ENCODE measurements at regions not wholly inside any gene's neighbourhood (a gene's known extent, or its start where the extent isn't known, plus 50 kb on each side); places are given as distances from the start of the nearest gene placed in this dataset.
"Not testable (repeated sequence)": the region's sequence is repeated elsewhere in the genome, so short reads cannot be mapped to it uniquely, and the experiment has no call there.

DNA sequence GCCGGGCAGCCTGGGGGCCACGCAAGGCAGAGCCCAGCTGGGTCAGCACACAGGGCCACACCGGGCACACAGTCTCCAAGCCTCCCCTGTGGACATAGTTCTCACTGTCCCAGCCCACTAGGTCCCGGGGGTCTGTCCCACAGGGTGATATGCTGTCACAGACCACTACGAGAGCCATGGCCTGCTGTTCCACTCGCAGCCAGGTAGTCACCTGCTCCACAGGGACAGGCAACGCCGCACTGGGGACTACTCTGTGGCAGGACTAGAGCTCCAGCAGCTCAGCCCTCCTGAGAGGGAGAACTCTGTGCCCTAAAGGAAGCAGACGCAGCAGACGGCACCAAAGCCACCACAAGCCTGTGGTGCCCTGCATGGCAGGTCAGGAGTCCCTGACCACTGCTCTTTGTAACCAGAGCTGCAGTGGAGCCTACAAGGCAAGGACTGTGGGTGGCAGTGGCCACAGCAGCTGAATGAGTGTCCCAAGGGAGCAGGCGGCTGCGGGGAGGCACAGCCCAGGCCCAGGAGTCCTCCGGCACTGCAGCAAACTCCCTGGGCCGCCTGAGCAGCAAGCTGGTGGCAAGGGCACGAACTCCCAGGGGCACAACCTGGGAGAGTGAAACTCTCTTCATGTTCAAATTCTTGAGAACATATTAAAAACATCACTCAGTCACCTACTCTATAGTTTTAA lies 171.2 kb upstream of the GRK3 start:
- TF ChIP-seq, protein P1, sequence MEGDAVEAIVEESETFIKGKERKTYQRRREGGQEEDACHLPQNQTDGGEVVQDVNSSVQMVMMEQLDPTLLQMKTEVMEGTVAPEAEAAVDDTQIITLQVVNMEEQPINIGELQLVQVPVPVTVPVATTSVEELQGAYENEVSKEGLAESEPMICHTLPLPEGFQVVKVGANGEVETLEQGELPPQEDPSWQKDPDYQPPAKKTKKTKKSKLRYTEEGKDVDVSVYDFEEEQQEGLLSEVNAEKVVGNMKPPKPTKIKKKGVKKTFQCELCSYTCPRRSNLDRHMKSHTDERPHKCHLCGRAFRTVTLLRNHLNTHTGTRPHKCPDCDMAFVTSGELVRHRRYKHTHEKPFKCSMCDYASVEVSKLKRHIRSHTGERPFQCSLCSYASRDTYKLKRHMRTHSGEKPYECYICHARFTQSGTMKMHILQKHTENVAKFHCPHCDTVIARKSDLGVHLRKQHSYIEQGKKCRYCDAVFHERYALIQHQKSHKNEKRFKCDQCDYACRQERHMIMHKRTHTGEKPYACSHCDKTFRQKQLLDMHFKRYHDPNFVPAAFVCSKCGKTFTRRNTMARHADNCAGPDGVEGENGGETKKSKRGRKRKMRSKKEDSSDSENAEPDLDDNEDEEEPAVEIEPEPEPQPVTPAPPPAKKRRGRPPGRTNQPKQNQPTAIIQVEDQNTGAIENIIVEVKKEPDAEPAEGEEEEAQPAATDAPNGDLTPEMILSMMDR (IDR thresholded peaks at IDR 0.05; ENCODE audit: borderline replicate concordance, insufficient read depth, low read depth, low read length): no peak
- H3K4me3 ChIP-seq (ENCODE audit: low read depth, low read length): no peak overlapping the region

DNA sequence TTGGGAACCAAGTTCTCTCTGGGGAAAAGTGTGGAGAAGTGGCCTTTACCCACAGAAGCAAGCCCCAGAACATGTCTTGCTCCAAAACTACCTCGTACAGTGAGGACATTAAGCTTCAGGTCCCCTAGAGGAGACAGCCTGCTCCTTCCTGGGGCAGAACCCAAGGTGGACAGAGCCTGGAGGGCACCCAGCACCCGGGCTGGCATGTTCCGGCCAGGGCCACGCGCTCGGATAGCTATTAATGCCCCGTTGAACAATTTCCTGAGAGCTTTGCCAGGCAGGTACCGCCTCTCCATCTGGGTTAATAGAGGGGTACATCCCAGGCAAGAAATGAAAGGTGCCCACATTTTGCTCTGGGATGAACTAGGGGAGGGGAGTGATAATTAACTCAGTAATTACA lies 169.0 kb upstream of the GRK3 start:
- TF ChIP-seq, protein P1 (IDR thresholded peaks at IDR 0.05; ENCODE audit: borderline replicate concordance, insufficient read depth, low read depth, low read length): no peak
- H3K4me3 ChIP-seq (ENCODE audit: low read depth, low read length): no peak overlapping the region

DNA sequence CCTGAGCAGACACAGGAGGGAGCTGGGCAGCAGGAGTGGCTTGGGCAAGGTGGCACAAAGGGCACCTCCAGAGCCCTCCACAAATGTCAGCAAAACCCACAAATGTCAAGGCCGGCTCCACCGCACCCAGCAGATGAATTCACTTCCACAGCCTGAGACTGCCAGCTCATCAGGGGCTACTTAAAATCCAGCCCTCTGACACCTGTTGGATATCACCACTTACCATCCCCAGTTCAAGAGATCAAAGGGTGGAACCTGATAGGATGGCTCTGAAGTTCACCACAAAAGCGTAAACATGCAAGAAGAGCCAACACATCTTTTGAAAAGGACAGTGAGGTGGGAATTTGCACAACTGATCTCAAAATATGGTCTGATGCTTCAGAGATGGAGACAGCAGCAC lies 168.6 kb upstream of the GRK3 start:
- TF ChIP-seq, protein P1 (IDR thresholded peaks at IDR 0.05; ENCODE audit: borderline replicate concordance, insufficient read depth, low read depth, low read length): no peak
- H3K4me3 ChIP-seq (ENCODE audit: low read depth, low read length): no peak overlapping the region

DNA sequence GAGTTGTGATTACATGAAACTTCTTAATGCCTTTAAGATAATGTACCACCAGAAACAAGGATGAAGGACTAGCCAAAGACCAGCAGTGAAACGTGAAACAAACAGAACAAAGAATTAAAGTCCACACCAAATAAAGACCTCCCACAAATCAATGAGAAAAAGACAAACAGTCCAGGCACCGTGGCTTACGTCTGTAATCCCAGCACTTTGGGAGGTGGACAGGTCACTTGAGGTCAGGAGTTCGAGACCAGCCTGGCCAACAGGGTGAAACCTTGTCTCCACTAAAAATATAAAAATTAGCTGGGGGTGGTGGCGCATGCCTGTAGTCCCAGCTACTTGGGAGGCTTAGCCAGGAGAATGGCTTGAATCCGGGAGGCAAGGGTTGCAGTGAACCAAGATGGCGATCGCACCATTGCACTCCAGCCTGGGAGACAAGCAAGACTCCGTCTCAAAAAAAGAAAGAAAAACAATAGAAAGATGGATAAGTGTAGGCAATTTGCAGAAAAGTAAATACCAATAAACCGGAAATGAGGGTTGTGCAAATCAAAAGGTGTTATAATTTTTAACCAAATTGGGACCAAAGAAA lies 167.8 kb upstream of the GRK3 start:
- TF ChIP-seq, protein P1 (IDR thresholded peaks at IDR 0.05; ENCODE audit: borderline replicate concordance, insufficient read depth, low read depth, low read length): no peak
- no peak overlapping the region for H3K4me3 ChIP-seq (ENCODE audit: low read depth, low read length)

DNA sequence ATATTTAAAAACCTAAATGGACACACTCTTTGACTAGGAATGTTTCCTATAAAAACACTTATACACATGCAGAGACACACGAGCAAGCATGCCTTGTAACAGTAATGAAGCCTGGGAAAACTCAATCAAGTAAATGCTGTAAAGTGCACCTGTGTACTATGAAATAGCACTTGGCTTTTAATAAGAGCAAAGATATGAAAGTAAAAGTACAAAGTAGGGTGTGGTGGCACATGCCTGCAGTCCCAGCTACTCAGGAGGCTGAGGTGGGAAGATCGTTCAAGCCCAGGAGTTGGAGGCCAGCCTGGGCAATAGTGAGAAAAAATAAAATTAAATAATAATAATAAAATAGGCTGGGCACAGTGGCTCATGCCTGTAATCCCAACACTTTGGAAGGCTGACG lies 166.9 kb upstream of the GRK3 start:
- TF ChIP-seq, protein P1 (IDR thresholded peaks at IDR 0.05; ENCODE audit: borderline replicate concordance, insufficient read depth, low read depth, low read length): no peak

DNA sequence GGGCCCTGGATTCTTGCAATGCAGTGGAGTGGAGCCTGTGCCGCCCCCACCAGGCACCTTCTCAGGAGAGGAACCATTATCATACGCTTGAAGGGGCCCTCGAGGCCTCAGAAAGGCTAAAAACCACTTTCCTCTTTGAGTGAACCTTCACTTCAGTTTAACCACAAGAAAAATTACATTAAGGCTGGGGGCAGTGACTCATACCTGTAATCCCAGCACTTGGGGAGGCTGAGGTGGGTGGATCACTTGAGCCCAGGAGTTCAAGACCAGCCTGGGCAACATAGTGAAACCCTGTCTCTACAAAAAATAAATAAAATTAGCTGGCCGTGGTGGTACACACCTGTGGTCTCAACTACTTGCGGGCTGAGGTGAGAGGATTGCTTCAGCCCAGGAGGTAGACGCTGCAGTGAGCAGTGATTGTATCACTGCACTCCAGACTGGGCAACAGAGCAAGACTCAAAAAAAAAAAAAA lies 165.8 kb upstream of the GRK3 start:
- H3K4me3 ChIP-seq (ENCODE audit: low read depth, low read length): not testable (repeated sequence)

More for the DNA sequence above, 166.9 kb upstream of the GRK3 start:
- no peak overlapping the region for H3K4me3 ChIP-seq (ENCODE audit: low read depth, low read length)

DNA sequence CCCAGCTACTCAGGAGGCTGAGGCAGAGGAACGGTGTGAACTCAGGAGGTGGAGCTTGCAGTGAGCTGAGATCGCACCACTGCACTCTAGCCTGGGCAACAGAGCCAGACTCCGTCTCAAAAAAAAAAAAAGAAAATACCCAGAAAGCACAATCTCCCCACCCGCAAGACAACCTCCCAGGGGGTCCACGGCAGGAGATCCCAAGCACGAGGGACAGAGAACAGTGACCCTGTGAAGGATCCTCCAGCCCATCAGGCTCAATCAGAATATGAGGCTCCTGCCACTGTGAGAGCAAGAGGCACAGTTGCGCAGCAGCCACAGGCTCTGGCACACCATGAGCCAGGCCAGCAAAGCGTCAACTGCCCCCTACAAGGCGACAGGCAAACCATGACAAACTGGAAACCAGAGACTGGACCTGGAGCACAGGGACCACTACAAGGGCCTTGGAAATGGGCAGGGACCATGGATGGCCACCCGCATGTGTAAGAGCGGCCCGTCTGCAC lies 164.8 kb upstream of the GRK3 start:
- TF ChIP-seq, protein P1 (IDR thresholded peaks at IDR 0.05; ENCODE audit: borderline replicate concordance, insufficient read depth, low read depth, low read length): no peak
- no peak overlapping the region for H3K4me3 ChIP-seq (ENCODE audit: low read depth, low read length)

Measured in GM12875 (cell line).